Left lung (tissue), 4 donors: ENCODE measurements at regions not wholly inside any gene's neighbourhood (a gene's known extent, or its start where the extent isn't known, plus 50 kb on each side); places are given as distances from the start of the nearest gene placed in this dataset.

Source experiments
- ATAC-seq: fragments of 200-7000 bp; cut with Tn5 transposase; one replicate; pipeline ENCODE4 v1.9.1; 2020; ENCODE audit warnings: moderate library complexity
- DNase-seq, 4 donors: peaks; one replicate each; pipeline ENCODE4 v3.0.0-alpha.2; 2013 to 2020
- H3K27ac ChIP-seq, 2 donors: fragments of 200-600 bp; sonication (generic) in 1 of 2; one replicate each; pipeline versions ENCODE4 v1.5.0 to v1.8.0; 2020 to 2021
- H3K27me3 ChIP-seq, 2 donors: fragments of 200-600 bp; sonication (generic) in 1 of 2; one replicate each; pipeline versions ENCODE4 v1.5.0 to v1.8.0; 2020 to 2021
- H3K36me3 ChIP-seq, 2 donors: fragments of 200-600 bp; sonication (generic) in 1 of 2; one replicate each; pipeline versions ENCODE4 v1.5.0 to v1.8.0; 2020 to 2021
- H3K4me1 ChIP-seq, 2 donors: fragments of 200-600 bp; one replicate each; pipeline ENCODE4 v1.8.0; 2021
- H3K4me3 ChIP-seq, 2 donors: fragments of 200-600 bp; sonication (generic) in 1 of 2; one replicate each; pipeline versions ENCODE4 v1.5.0 to v1.8.0; 2020 to 2021; ENCODE audit warnings: mild to moderate bottlenecking in 1 of 2
- H3K9me3 ChIP-seq, 2 donors: fragments of 200-600 bp; sonication (generic) in 1 of 2; one replicate each; pipeline versions ENCODE4 v1.5.0 to v1.8.0; 2020 to 2021
- CTCF ChIP-seq, 2 donors: fragments of 200-600 bp; sonication (generic) in 1 of 2; IDR thresholded peaks; one replicate each; pipeline versions ENCODE4 v1.5.0 to v1.8.0; 2021; ENCODE audit warnings: antibody characterized with exemption in 2 of 2
- intact Hi-C, 2 donors: fragments of 100-400 bp; cut with DNase I; formaldehyde crosslinking; loops; one replicate each; pipeline versions ENCODE4 v1.11.2 to v1.14.2; 2022
- donor health status: DM: no; HTN: yes; CAD: no.
- donor health status: DM: no; HTN: no; CAD: no.

GRCh38 chr1:182135946-182136345 is 74.4 kb upstream of the ZNF648 start:
- Histone ChIP-seq H3K4me1 (no peaks in the 10 kb centered on the region), H3K4me3 (no peak overlapping the region), H3K36me3 (no peaks in the 10 kb centered on the region), H3K9me3 (peaks cover 0 to 16% of the 10 kb centered on the region in 2 donors), H3K27me3 (no peaks in the 10 kb centered on the region), H3K27ac (no peak overlapping the region)
- ATAC-seq (no peak), DNase-seq (no peak)
- TF ChIP-seq CTCF (IDR thresholded peaks at IDR 0.05): no peak
- intact Hi-C loops: no loop called here

- Histone ChIP-seq H3K9me3 (peaks cover 0 to 16% of the 10 kb centered on the region in 2 donors), H3K4me1 (no peaks in the 10 kb centered on the region), H3K4me3 (no peak overlapping the region), H3K27ac (no peak overlapping the region), H3K36me3 (no peaks in the 10 kb centered on the region), H3K27me3 (no peaks in the 10 kb centered on the region)
- DNase-seq: no peak
- TF ChIP-seq CTCF (IDR thresholded peaks at IDR 0.05): no peak
- no peak for ATAC-seq
- intact Hi-C loops: no loop called here
Measured at GRCh38 chr1:182134257-182134656, 72.7 kb upstream of the ZNF648 start.

DNA sequence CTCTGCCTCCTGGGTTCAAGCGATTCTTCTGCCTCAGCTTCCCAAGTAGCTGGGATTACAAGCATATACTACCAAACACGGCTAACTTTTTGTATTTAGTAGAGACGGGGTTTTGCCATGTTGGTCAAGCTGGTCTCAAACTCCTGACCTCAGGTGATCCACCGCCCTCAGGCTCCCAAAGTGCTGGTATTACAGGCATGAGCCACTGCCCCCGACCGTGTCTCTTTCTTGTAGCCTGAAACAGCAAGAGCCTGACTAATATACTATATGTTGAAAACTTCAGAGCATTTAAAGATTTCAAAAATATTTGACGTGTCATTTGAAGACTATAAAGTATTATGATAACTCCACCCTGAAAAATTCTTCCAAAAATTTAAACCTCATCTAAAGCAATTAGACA is 71.7 kb upstream of the ZNF648 start:
- Histone ChIP-seq H3K27me3 (no peaks in the 10 kb centered on the region), H3K9me3 (peaks cover 0 to 16% of the 10 kb centered on the region in 2 donors), H3K27ac (no peak overlapping the region), H3K4me3 (no peak overlapping the region), H3K4me1 (no peaks in the 10 kb centered on the region), H3K36me3 (no peaks in the 10 kb centered on the region)
- ATAC-seq (no peak), DNase-seq (no peak)
- intact Hi-C loops: no loop called here
- TF ChIP-seq CTCF (IDR thresholded peaks at IDR 0.05): no peak

GRCh38 chr1:182129398-182129797 is 67.9 kb upstream of the ZNF648 start:
- Histone ChIP-seq H3K36me3 (no peaks in the 10 kb centered on the region), H3K27ac (no peak overlapping the region), H3K9me3 (peaks cover 0 to 11% of the 10 kb centered on the region in 2 donors), H3K4me3 (no peak overlapping the region), H3K27me3 (no peaks in the 10 kb centered on the region), H3K4me1 (no peaks in the 10 kb centered on the region)
- intact Hi-C loops: no loop called here
- no peak for ATAC-seq
- no peak for DNase-seq
- TF ChIP-seq CTCF (IDR thresholded peaks at IDR 0.05): no peak

DNA sequence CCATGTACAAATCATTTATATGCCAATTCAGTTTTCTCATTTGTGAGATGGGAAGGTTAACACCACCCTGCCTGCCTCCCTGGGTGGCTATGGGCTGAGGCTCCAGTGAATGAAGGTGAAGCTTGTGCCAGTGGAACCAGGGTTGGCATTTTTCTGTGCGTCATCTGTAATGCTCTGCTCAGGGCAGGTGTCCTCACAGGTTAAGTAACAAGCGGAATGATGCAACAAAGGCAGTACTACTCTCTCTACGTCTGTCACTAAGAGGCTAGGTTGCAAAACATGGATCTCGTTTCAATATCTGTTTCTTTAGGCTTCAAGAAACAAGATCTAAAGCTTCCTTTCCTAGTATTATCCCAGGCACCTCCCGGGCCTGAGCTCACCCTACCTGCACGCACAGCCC is 67.0 kb upstream of the ZNF648 start:
- no peak for ATAC-seq
- no peak for TF ChIP-seq CTCF (IDR thresholded peaks at IDR 0.05)
- H3K36me3 ChIP-seq: no peaks in the 10 kb centered on the region

More for the DNA sequence above, 67.0 kb upstream of the ZNF648 start:
- Histone ChIP-seq H3K9me3 (peaks cover 0 to 2% of the 10 kb centered on the region in 2 donors), H3K27me3 (no peaks in the 10 kb centered on the region), H3K4me3 (no peak overlapping the region), H3K27ac (no peak overlapping the region), H3K4me1 (no peaks in the 10 kb centered on the region)
- intact Hi-C loops: no loop called here
- no peak for DNase-seq
